AG04449 (cell line): ENCODE measurements at regions not wholly inside any gene's neighbourhood (a gene's known extent, or its start where the extent isn't known, plus 50 kb on each side); places are given as distances from the start of the nearest gene placed in this dataset.

Experiments used
- CTCF ChIA-PET: fragments of 350-600 bp; formaldehyde crosslinking; extraction: SDS; loops from one replicate; lab custom pipeline; 2021; ENCODE audit warnings: antibody characterized with exemption; lab: Yijun Ruan, JAX
- POLR2A ChIA-PET: fragments of 400-600, 350-600 bp; formaldehyde crosslinking; extraction: SDS; loops from one replicate; lab custom pipeline; 2020; ENCODE audit warnings: antibody characterized with exemption, inconsistent platforms; lab: Yijun Ruan, JAX
- DNase-seq: peaks from one replicate; pipeline ENCODE4 v3.0.0-alpha.2; 2010; ENCODE audit warnings: low read depth, low spot score
- H3K4me3 ChIP-seq: 2 replicates; pipeline ENCODE4 v1.5.1; 2011; ENCODE audit warnings: low read depth, mild to moderate bottlenecking, control low read depth, low read length
- TF ChIP-seq, protein P1 (sequence below): IDR thresholded peaks from one replicate; pipeline ENCODE4 v1.5.1; 2011; ENCODE audit warnings: mild to moderate bottlenecking, moderate library complexity, low read length, control low read depth, inconsistent platforms; ENCODE audit not compliant: insufficient read depth; ENCODE audit errors: missing control alignments

DNA sequence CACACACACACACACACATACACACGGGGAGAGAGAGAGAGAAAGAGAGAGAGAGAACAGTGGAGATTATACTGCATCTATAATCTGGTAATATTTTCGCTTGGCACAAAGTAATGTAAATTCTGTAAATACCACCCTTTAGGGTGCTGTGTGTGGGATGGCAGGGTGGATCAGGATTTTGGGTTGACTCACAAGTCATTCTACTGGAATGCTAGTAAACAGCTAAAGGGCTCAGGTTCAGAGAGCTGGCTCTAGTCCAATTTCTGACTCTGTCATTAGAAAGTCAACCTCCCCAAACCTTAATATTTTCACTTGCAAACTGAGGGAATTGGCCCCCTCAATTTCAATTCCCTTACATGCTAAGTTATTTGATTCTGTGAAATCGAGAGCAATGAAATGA is 308.3 kb downstream of the TSN start:
- CTCF ChIA-PET = no interaction called here
- no peak for DNase-seq
- TF ChIP-seq, protein P1, sequence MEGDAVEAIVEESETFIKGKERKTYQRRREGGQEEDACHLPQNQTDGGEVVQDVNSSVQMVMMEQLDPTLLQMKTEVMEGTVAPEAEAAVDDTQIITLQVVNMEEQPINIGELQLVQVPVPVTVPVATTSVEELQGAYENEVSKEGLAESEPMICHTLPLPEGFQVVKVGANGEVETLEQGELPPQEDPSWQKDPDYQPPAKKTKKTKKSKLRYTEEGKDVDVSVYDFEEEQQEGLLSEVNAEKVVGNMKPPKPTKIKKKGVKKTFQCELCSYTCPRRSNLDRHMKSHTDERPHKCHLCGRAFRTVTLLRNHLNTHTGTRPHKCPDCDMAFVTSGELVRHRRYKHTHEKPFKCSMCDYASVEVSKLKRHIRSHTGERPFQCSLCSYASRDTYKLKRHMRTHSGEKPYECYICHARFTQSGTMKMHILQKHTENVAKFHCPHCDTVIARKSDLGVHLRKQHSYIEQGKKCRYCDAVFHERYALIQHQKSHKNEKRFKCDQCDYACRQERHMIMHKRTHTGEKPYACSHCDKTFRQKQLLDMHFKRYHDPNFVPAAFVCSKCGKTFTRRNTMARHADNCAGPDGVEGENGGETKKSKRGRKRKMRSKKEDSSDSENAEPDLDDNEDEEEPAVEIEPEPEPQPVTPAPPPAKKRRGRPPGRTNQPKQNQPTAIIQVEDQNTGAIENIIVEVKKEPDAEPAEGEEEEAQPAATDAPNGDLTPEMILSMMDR = no peak
- H3K4me3 ChIP-seq = no peak overlapping the region
- POLR2A ChIA-PET = no interaction called here

DNA sequence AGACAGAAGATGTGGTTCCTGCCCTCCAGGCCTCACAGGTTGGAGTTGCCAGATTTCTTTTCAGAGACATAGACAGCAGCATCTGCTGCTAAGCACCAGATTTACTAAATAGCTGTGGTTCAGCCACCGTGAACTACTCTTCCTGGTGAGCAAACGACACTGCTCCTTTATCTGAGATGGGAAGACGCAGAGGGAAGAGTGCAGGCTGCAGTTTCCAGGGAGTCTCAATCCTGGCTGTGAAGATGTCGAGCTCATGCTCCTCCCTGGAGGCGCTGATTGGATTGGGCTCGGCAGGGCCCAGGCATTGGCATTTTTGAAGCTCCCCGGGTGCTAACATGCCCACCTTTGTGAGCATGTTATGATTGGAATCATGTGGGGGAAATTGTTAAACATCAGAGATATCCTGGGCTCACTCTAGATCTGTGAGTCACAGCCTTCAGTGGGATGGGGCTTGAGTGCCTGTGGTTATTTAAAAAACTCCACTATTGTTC is 314.8 kb downstream of the TSN start:
- DNase-seq = no peak
- ChIA-PET CTCF (no interaction called here), POLR2A (no interaction called here)
- H3K4me3 ChIP-seq = no peak overlapping the region
- TF ChIP-seq, protein P1 = no peak

DNA sequence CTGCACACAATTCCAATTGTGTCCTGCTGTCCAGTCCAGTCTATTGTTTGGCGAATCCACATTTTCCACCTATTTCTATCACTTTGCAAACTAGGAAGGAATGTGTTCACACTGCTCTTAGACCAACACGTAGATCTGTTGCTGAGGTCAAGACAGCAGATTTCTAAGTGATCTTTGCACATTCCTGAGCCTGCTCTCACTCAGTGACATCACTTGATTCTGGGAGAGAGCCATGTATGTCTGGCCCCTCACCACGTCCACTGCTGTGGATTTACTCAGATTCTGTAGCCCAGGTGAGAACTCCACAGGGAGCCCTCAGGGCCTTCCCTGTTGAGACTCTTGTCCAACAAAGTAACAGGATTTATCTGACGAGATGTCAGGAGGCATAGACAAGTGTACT is 317.2 kb downstream of the TSN start:
- DNase-seq = no peak
- CTCF ChIA-PET = no interaction called here
- POLR2A ChIA-PET = no interaction called here
- no peak overlapping the region for H3K4me3 ChIP-seq
- TF ChIP-seq, protein P1 = no peak

GRCh38 chr2:122074201-122074600 is 318.8 kb downstream of the TSN start:
- TF ChIP-seq, protein P1 = no peak
- no peak overlapping the region for H3K4me3 ChIP-seq
- CTCF ChIA-PET = no interaction called here
- POLR2A ChIA-PET = no interaction called here
- DNase-seq = no peak

DNA sequence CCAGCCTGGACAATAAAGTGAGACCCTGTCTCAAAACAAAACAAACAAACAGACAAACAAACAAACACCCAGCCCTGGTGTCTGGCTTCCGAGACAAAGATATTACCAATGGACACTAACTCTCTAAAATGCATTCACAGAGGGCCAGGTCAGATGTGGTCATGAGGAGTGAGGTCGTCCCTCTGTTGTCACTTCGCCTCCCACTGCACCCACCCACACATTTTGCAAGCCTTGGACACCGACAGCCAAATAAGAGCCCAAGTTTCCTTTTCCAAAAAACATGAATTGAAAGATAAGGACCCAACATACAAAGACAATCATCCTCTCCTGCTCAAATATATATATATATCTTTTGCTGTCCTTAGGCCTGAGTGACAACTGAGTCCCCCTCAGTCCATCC is 319.9 kb downstream of the TSN start:
- POLR2A ChIA-PET = no interaction called here
- TF ChIP-seq, protein P1 = no peak
- no peak for DNase-seq
- H3K4me3 ChIP-seq = no peak overlapping the region
- CTCF ChIA-PET = no interaction called here

DNA sequence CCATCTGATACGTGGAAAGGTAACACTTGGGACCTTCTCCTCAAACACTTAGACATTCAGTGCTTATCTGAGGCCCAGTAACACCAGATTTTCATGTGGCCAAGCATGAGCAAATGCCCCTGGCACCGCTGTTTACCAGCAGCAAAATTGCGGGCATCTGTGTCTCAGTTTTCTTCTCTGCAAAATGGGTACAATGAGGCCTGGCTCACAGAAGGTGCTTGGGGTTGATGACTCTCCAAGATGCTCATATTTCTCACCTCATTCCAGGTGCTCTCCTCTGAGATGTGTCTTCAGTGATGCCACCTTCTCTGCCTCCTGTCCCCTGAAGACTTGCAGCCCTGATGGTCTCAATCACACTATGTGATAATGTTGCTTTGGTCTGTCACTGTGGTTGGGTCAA is 321.7 kb downstream of the TSN start:
- POLR2A ChIA-PET = no interaction called here
- DNase-seq = no peak
- CTCF ChIA-PET = no interaction called here
- TF ChIP-seq, protein P1 = no peak
- H3K4me3 ChIP-seq = no peak overlapping the region

- TF ChIP-seq, protein P1 = no peak
- POLR2A ChIA-PET = no interaction called here
- H3K4me3 ChIP-seq = no peak overlapping the region
- CTCF ChIA-PET = no interaction called here
- DNase-seq = no peak
Observed at GRCh38 chr2:122077771-122078170, 322.3 kb downstream of the TSN start.
